ENCODE measurements at regions not wholly inside any gene's neighbourhood (a gene's known extent, or its start where the extent isn't known, plus 50 kb on each side); places are given as distances from the start of the nearest gene placed in this dataset.

GRCh38 chr5:88660264-88660946 lies 222.6 kb downstream of the MEF2C start:
- TF ChIP-seq BHLHE40 (IDR thresholded peaks at IDR 0.05; ENCODE audit: borderline replicate concordance) (no peak), SUZ12 (IDR thresholded peaks at IDR 0.05) (no peak), SP1 (IDR thresholded peaks at IDR 0.05) (no peak)

Measured in HEK293T (cell line).